ENCODE measurements at regions not wholly inside any gene's neighbourhood (a gene's known extent, or its start where the extent isn't known, plus 50 kb on each side); places are given as distances from the start of the nearest gene placed in this dataset.

- no peak for DNase-seq (ENCODE audit: low spot score)
Observed at GRCh38 chr1:68378296-68379084, 71.3 kb downstream of the RPE65 start.

- no peak for DNase-seq (ENCODE audit: low spot score)
Observed at GRCh38 chr1:68377098-68377497, 72.7 kb downstream of the RPE65 start.

GRCh38 chr1:68376441-68376840, 73.3 kb downstream of the RPE65 start:
- no peak for DNase-seq (ENCODE audit: low spot score)

GRCh38 chr1:68375919-68376318, 73.8 kb downstream of the RPE65 start:
- no peak for DNase-seq (ENCODE audit: low spot score)

- DNase-seq (ENCODE audit: low spot score): no peak
Observed at GRCh38 chr1:68373173-68373572, 76.6 kb downstream of the RPE65 start.

- no peak for DNase-seq (ENCODE audit: low spot score)
Observed at GRCh38 chr1:68372487-68372886, 77.3 kb downstream of the RPE65 start.

- no peak for DNase-seq (ENCODE audit: low spot score)
Observed at GRCh38 chr1:68370101-68370915, 79.4 kb downstream of the RPE65 start.

GRCh38 chr1:68366572-68366971, 83.2 kb downstream of the RPE65 start:
- DNase-seq (ENCODE audit: low spot score): no peak

- no peak for DNase-seq (ENCODE audit: low spot score)
Observed at GRCh38 chr1:68365709-68366382, 83.9 kb downstream of the RPE65 start.

- no peak for DNase-seq (ENCODE audit: low spot score)
Observed at GRCh38 chr1:68363339-68363738, 86.4 kb downstream of the RPE65 start.

- no peak for DNase-seq (ENCODE audit: low spot score)
Observed at GRCh38 chr1:68361346-68361910, 88.3 kb downstream of the RPE65 start.

- DNase-seq (ENCODE audit: low spot score): no peak
Observed at GRCh38 chr1:68359045-68359444, 90.7 kb downstream of the RPE65 start.

- no peak for DNase-seq (ENCODE audit: low spot score)
Observed at GRCh38 chr1:68358439-68358838, 91.3 kb downstream of the RPE65 start.

- no peak for DNase-seq (ENCODE audit: low spot score)
Observed at GRCh38 chr1:68355614-68356013, 94.1 kb downstream of the RPE65 start.

- no peak for DNase-seq (ENCODE audit: low spot score)
Observed at GRCh38 chr1:68352202-68352601, 97.6 kb downstream of the RPE65 start.

- DNase-seq (ENCODE audit: low spot score): no peak
Observed at GRCh38 chr1:68347415-68347814, 102.3 kb downstream of the RPE65 start.

- DNase-seq (ENCODE audit: low spot score): peak; percentile 1
Observed at GRCh38 chr1:68346188-68346808, 103.5 kb downstream of the RPE65 start.

- no peak for DNase-seq (ENCODE audit: low spot score)
Observed at GRCh38 chr1:68344208-68344607, 105.5 kb downstream of the RPE65 start.

GRCh38 chr1:68340951-68341350, 108.6 kb upstream of the WLS start:
- no peak for DNase-seq (ENCODE audit: low spot score)

- peak; percentile 4 for DNase-seq (ENCODE audit: low spot score)
Observed at GRCh38 chr1:68339505-68339904, 107.2 kb upstream of the WLS start.

GRCh38 chr1:68338081-68338480, 105.8 kb upstream of the WLS start:
- DNase-seq (ENCODE audit: low spot score): no peak

- no peak for DNase-seq (ENCODE audit: low spot score)
Observed at GRCh38 chr1:68332041-68332440, 99.7 kb upstream of the WLS start.
